GM18951 (cell line): ENCODE measurements at regions not wholly inside any gene's neighbourhood (a gene's known extent, or its start where the extent isn't known, plus 50 kb on each side); places are given as distances from the start of the nearest gene placed in this dataset.
"Not testable (repeated sequence)": the region's sequence is repeated elsewhere in the genome, so short reads cannot be mapped to it uniquely, and the experiment has no call there.

Source experiments
- POLR2A ChIP-seq: IDR thresholded peaks from 4 replicates; pipeline ENCODE4 v1.6.1; 2011; ENCODE audit warnings: mild to moderate bottlenecking; ENCODE audit not compliant: insufficient read length, insufficient read depth; ENCODE audit errors: extremely low read depth
- in situ Hi-C: fragments of 300-500 bp; cut with MboI; formaldehyde crosslinking; loops from one replicate; pipeline ENCODE4 v1.12.0; 2022; ENCODE audit warnings: low sequenced_read_pairs, mixed read lengths, inconsistent platforms; ENCODE audit not compliant: unreplicated experiment

DNA sequence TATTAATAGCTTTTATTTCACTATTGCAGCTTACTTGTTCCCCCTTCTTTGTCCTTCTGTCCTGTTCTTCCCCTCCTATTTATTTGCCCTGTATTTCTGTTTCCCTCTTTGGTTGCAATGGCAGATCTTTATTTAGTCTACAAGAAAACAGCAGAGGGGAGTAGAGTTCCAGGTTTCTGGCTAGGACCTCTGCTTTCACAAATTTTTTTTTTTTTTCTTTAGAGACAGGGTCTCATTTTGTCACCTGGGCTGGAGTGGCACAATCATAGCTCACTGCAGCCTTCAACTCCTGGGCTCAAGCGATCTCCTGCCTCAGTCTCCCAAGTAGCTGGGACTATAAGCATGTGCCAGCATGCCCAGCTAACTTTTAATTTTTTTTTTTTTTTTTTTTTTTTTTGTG lies 188.1 kb upstream of the SPRED2 start:
- TF ChIP-seq POLR2A, result no peak
- in situ Hi-C loops, result no loop called here

DNA sequence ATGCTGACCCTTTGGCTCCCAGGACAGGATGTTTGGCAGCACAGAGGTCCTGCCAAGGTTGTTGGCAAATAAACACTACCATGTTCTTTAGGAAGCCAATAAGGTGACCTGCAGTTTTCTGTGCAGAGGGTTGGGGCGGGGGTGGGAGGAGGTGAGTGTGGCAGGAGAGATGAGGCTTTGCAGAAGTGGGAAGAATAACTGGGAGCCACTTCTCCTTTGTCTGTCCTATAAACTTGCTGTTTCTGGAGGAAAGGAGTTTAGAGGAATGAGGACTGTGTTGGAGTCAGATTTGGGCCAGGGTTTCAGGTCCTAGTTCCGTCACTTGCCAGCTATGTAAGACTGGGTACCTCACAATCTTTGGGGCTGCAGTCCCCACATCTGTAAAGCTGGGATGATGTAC lies 187.6 kb upstream of the SPRED2 start:
- no peak for TF ChIP-seq POLR2A
- in situ Hi-C loops, result no loop called here

DNA sequence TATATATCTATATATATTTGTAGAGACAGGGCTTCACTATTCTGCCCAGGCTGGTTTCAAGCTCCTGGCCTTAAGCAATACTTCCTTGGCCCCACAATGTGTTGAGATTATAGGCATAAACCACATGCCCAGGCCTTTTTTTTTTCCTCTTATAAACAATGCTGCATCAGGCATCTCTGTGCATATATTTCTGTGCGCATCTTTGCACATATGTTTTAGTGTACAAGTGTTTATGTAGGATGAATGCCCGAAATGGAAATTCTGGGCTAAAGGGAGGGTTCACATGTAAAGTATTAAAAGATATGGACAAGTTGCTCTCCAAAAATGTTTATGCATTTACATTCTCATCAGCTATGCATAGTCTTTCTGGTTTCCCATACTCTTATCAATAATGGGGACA lies 183.2 kb upstream of the SPRED2 start:
- in situ Hi-C loops, result no loop called here
- TF ChIP-seq POLR2A, result no peak

DNA sequence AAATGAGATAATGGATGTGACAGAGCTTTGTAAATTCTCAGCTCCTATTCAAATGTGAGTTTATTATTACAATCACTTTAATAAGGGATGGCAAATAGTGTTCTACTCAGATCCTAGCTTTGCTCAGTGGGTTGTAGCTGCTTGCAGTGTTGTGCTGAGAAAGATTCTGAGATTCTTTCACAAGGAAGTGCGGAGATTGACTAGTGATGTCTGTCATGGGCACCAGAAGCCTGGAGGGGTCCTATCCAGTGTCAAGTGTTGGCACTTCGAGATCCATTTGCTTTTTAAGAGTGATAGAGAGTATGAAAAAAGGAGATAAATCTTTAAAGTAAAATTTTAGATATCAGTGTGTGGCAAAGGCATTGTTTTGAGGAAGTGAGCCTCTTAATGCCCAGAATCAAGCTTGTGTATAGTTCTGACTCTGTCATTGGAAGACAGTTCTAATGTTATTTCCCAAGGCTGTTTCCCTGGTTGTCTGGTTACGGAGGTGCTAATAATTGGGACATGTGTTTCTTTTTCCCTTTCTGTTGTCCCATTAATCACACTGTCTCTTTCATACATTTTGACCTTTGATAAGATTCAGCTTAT lies 181.7 kb upstream of the SPRED2 start:
- in situ Hi-C loops, result no loop called here
- no peak for TF ChIP-seq POLR2A

DNA sequence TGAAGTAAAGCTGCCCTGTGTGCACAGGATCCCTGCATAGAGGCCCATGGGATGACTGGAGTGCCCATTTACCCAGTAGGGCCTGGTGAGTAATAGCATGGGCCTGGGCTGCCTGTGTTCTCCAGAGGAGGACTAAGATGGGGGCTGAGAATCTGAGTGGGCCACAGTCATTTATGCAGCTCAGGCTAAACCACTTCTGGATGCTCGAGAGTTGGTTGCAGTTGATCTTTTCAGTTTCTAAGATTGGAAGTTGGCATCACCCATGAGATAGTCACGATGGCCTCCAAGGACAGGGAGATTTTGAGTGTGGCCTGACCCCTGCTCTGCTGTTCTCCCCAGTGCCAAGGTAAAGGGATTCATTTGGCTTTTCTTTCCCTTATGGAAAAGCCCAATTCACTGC lies 179.1 kb upstream of the SPRED2 start:
- in situ Hi-C loops, result no loop called here
- no peak for TF ChIP-seq POLR2A

DNA sequence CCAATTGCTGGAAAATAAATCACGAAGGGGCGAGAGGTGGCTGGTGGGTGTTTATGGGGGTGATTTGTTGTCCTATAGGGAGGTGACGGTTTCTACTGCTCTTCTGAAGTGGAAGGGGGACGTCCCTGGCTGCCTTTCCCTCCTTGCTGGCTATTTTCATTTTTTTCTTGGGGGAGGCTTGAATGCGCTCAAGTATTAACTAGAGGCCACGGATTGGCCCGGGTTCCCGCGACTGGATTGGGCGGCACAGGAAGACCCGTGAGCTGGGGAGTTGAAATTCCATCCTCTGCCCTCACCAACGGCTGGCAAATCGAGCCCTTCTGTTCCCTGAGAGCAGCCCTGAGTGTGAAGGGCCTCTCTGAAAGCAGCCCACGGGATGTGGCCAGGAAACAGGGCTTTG lies 176.5 kb upstream of the SPRED2 start:
- in situ Hi-C loops, result no loop called here
- TF ChIP-seq POLR2A, result no peak

DNA sequence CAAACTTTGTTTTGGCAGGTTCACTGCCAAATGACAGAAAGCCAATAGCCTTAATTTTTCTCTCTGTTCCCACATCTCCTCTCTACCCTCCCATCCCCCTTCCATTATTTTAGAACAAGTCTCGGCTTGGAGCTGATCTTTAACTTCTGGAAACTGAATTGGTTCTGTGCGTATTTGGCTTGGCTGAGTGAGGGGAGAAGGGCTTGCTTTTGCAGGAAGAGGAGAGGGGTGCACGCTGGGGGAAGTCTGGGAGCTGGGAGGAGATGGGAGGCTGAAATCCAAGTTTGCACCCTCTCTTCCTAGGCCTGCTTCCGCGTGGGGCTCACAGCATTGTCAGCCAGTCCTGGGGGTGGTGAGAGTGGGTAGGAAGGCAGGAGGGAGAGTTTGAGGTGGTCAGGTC lies 176.1 kb upstream of the SPRED2 start:
- no peak for TF ChIP-seq POLR2A
- in situ Hi-C loops, result no loop called here

DNA sequence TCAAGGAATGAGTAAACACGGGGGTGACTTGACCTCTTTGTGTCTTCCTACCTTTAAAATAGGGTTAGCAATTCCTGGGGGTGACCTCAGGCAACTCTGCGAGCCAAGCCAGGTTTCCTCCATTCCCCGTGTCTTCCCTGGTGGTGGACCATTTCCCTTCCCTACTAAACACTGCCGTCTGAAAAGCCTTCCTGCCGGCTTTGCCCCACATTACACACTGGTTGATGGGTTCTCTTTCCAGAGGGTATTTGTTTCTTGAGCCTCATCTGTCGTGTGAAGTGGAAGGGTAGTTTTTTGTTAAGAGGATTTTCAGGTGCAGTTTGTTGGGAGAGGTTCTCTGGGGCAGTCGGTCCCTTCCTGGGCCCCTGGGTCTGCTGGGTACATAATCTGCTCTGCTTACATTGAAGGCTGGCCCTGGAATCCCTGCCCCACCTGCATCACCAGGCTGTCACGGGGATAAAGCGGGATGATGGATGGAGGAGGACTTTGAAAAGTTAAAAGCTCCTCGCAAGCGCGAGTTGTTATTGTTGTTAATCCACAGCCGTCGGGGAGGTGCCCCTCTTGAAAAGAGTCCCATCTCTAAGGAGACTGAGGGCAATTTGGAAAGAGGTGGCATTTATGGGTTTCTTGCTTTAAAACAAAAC lies 175.4 kb upstream of the SPRED2 start:
- in situ Hi-C loops, result no loop called here
- TF ChIP-seq POLR2A, result no peak

DNA sequence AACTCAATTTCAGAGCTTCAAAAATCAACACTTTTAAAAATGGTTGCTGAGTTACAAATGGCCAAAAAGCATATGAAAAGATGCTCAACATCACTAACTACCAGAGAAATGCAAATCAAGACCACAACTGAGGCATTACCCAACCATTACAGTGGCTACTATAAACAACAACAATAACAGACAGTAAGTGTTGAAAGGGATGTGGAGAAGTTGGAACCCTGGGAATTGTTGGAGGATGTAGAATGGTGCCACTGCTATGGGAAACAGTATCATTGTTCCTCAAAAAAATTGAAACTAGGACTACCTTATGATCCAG lies 173.3 kb upstream of the SPRED2 start:
- in situ Hi-C loops, result no loop called here
- TF ChIP-seq POLR2A, result no peak

DNA sequence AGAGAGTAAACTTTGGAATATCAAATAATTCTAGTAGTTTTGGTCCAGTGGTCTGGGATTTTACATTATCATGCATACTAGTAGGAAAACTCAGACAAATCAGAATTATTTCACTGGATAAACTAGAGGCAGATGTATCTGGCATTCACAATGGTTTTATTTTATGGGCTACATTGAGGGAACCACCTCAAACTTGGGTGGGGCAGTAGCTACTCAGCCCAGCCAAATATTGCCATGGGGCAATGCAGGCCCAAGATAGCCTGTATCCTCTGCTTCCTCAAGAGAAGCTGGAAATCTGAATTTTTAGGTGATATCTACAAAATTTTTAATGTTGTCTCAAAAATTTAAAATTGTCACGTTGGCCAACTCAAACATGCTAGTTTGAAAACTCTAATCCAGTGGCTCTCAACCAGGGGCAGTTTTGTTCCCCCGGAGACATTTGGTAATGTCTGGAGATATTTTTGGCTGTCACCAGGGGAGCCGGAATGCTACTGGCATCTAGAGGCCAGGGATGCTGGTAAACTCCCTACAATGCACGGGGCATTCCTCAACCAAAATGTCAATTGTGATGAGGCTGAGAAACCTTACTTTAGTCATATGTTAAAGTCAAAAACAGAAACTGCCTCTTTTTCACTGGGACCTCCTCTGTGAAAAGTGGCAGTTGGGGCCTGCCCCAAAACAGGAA lies 172.8 kb upstream of the SPRED2 start:
- in situ Hi-C loops, result no loop called here
- TF ChIP-seq POLR2A, result no peak

DNA sequence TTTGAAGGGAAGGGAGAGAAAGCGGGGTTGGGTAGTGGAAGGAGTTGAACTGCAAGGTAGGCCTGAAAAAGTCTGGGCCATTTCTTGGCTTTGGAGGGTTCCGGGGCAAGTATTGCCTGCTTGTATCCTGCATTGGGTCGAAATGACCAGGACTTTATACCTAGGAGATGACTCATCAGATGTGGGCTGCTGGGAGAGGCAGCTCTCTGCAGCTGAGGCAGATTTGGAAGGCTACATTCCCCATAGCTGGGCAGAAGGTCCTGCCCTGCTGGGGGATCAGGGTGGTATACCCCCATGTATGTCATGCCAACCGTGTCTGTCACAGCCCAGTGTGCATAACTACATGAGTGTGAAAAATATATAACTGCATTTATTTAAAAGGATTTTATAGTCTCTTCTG lies 171.8 kb upstream of the SPRED2 start:
- in situ Hi-C loops, result no loop called here

DNA sequence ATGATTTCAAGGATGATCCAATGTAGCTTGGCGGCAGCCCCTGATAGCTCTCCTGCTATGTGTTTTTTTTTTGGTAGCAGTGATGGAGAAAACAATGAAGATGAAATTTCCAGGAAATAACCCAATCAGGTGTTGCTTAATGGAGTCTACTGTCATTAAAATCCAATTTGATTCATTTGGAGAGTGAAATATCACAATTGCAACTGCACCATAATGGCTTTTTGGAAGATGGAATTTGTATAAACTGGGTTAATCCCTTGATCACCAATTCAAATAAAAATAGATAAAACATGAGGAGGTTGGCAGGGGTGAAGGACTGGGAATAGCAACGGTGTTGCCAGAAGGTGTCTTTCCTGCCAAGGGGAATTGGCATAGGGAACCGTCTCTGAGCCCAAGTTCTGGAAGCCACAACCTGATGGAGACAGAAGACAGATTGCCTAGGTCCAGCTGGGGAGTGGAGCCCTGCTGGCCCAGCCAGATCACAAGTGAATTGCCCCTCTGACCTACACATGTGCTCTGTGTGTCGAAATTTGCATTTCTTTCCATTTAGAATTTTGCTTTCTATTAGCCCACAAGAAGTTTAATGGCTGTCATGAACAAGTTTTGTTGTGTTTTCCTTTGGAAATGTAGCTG lies 170.3 kb upstream of the SPRED2 start:
- TF ChIP-seq POLR2A, result no peak
- in situ Hi-C loops, result no loop called here

More for the DNA sequence above, 171.8 kb upstream of the SPRED2 start:
- TF ChIP-seq POLR2A, result no peak

DNA sequence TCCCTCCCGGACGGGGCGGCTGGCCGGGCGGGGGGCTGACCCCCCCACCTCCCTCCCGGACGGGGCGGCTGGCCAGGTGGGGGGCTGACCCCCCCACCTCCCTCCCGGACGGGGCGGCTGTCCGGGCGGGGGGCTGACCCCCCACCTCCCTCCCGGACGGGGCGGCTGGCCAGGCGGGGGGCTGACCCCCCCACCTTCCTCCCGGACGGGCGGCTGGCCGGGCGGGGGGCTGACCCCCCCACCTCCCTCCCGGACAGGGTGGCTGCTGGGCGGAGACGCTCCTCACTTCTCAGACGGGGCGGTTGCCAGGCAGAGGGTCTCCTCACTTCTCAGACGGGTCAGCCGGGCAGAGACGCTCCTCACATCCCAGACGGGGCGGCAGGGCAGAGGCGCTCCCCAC lies 168.5 kb upstream of the SPRED2 start:
- in situ Hi-C loops, result not testable (repeated sequence)

DNA sequence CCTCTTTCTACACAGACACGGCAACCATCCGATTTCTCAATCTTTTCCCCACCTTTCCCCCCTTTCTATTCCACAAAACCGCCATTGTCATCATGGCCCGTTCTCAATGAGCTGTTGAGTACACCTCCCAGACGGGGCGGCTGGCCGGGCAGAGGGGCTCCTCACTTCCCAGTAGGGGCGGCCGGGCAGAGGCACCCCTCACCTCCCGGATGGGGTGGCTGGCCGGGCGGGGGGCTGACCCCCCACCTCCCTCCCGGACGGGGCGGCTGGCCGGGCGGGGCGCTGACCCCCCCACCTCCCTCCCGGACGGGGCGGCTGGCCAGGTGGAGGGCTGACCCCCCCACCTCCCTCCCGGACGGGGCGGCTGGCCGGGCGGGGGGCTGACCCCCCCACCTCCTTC lies 168.0 kb upstream of the SPRED2 start:
- in situ Hi-C loops, result not testable (repeated sequence)

DNA sequence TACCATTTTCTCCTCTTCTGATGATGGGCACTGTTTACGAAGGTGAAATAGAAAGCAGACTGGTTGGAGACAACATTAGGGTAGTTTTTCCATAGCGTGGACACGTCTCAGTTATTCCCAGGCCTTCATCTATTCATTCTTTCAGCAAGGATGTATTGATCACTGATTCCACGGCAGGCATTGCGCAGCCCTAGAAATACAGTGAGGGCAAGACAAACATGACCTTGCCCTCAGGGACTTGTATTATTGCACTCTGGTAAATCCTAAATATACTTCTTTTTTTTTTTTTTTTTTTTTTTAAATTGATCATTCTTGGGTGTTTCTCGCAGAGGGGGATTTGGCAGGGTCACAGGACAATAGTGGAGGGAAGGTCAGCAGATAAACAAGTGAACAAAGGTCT lies 167.3 kb upstream of the SPRED2 start:
- TF ChIP-seq POLR2A, result no peak
- in situ Hi-C loops, result no loop called here

DNA sequence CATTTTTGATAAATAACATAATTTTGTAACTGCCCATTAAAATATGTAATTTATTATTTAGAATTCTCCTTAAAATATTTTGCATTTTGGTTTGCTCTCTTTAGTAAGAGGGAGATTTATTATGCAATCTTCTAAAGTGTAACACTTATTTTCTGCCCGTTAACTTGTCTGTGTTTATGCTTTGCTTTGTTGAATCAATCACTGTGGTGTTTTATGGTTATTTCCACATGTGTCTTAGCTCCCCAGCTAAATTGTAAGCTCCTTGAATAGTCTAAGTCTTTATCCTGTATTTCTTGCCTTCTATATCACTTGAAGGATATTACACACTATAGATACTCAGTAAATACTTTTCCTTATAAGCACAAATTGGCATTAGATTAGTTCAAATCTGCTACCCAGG lies 166.6 kb upstream of the SPRED2 start:
- no peak for TF ChIP-seq POLR2A
- in situ Hi-C loops, result no loop called here
